ENCODE measurements at regions not wholly inside any gene's neighbourhood (a gene's known extent, or its start where the extent isn't known, plus 50 kb on each side); places are given as distances from the start of the nearest gene placed in this dataset.

DNA sequence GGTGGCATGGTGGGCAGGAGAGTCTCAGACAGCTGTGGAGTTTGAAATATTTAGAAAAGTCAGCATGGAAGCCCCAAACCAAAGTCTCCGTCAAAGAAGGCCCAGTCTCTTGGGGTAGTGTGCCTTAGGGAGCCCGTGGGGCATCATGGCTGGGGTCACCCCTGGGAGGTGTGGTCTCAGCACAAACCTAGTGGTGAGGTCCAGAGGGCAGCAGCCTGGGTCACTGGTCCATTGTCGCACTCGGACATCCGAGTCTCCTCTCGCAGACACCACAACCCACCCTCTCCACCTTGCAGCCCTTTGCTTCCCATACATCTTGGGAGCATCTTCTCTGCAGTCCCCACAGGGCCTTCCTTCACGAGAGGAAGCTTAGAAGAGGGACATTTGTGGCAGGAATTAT lies 588.0 kb upstream of the TMEM132C start:
- TF ChIP-seq, protein P1, sequence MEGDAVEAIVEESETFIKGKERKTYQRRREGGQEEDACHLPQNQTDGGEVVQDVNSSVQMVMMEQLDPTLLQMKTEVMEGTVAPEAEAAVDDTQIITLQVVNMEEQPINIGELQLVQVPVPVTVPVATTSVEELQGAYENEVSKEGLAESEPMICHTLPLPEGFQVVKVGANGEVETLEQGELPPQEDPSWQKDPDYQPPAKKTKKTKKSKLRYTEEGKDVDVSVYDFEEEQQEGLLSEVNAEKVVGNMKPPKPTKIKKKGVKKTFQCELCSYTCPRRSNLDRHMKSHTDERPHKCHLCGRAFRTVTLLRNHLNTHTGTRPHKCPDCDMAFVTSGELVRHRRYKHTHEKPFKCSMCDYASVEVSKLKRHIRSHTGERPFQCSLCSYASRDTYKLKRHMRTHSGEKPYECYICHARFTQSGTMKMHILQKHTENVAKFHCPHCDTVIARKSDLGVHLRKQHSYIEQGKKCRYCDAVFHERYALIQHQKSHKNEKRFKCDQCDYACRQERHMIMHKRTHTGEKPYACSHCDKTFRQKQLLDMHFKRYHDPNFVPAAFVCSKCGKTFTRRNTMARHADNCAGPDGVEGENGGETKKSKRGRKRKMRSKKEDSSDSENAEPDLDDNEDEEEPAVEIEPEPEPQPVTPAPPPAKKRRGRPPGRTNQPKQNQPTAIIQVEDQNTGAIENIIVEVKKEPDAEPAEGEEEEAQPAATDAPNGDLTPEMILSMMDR (IDR thresholded peaks at IDR 0.05): no peak
- TF ChIP-seq POLR2AphosphoS5 (IDR thresholded peaks at IDR 0.05) (no peak), POLR2A (IDR thresholded peaks at IDR 0.05; ENCODE audit: low read depth) (no peak)
